ENCODE measurements at regions not wholly inside any gene's neighbourhood (a gene's known extent, or its start where the extent isn't known, plus 50 kb on each side); places are given as distances from the start of the nearest gene placed in this dataset.

DNA sequence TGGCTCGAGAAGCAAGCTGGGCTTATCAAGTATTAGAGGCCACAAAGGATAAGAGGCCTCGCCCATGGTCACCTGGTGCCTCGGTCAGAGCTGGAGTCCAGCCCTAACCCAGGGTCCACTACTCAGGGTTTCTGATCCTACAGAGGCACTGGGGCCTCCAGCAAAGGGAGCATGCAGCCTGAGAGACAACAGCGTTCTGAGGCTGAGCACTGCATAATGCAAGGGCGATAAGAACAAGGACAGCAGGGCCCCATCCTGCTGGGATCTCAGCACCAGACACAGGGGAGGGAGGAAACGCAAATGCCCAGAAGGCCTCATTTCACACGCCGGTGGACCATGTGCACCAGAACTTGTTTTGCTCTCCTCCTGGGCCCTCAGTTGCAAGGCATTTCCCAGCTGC, 63.0 kb downstream of the C5orf15 start:
- H3K27ac ChIP-seq, result no peak overlapping the region
- TF ChIP-seq, protein P1, sequence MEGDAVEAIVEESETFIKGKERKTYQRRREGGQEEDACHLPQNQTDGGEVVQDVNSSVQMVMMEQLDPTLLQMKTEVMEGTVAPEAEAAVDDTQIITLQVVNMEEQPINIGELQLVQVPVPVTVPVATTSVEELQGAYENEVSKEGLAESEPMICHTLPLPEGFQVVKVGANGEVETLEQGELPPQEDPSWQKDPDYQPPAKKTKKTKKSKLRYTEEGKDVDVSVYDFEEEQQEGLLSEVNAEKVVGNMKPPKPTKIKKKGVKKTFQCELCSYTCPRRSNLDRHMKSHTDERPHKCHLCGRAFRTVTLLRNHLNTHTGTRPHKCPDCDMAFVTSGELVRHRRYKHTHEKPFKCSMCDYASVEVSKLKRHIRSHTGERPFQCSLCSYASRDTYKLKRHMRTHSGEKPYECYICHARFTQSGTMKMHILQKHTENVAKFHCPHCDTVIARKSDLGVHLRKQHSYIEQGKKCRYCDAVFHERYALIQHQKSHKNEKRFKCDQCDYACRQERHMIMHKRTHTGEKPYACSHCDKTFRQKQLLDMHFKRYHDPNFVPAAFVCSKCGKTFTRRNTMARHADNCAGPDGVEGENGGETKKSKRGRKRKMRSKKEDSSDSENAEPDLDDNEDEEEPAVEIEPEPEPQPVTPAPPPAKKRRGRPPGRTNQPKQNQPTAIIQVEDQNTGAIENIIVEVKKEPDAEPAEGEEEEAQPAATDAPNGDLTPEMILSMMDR (IDR thresholded peaks at IDR 0.05), result no peak
- no peak for TF ChIP-seq ZFX (IDR thresholded peaks at IDR 0.05; ENCODE audit: borderline replicate concordance)

DNA sequence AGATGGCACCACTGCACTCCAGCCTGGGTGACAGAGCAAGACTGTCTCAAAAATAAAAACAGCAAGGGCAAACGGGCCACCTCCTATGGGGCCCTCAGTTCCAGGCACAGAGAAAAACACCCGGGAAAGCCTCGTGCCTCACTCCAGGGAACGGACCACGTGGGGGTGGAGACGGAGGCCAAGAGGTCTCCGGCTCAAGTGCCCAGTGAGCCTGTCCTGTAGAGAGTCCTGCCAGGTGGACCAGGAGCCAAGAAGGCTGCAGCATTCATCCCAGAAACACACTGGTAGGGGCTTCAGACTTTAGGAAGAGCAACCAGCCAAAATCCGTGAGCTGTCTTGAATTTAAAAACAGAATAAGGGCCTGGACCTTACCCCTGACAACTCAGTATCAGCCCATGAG, 63.8 kb downstream of the C5orf15 start:
- H3K27ac ChIP-seq, result no peak overlapping the region
- TF ChIP-seq, protein P1 (IDR thresholded peaks at IDR 0.05), result no peak
- TF ChIP-seq ZFX (IDR thresholded peaks at IDR 0.05; ENCODE audit: borderline replicate concordance), result no peak

DNA sequence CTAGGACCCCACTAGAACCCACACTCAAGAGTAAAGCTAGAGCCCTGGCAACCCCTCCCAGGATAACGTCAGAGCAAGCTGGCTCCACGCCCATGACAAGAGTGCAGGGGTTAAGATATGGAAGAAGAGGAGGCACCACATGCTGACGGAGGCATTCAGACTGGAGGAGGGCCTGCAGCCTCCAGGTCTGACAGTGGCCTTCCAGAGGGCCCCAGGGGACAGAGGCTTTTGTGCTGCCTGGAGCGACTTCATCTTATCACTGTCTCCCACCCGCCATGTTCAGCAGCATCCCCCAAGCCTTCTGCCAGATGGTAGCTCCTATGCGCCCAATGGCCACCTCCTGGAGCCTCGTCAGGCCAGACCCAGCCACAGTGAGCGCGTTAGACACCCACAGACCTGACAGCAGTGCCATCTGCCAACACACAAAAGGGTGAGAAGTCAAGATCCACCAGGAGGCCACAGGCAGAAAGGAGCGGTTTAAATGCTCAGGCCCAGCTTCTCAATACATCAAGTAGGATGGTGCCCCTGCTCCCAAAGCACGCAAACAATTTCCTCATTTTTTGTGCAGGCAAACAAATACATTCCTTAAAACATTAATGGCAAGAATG, 65.8 kb downstream of the C5orf15 start:
- TF ChIP-seq ZFX (IDR thresholded peaks at IDR 0.05; ENCODE audit: borderline replicate concordance), result no peak
- TF ChIP-seq, protein P1 (IDR thresholded peaks at IDR 0.05), result no peak

DNA sequence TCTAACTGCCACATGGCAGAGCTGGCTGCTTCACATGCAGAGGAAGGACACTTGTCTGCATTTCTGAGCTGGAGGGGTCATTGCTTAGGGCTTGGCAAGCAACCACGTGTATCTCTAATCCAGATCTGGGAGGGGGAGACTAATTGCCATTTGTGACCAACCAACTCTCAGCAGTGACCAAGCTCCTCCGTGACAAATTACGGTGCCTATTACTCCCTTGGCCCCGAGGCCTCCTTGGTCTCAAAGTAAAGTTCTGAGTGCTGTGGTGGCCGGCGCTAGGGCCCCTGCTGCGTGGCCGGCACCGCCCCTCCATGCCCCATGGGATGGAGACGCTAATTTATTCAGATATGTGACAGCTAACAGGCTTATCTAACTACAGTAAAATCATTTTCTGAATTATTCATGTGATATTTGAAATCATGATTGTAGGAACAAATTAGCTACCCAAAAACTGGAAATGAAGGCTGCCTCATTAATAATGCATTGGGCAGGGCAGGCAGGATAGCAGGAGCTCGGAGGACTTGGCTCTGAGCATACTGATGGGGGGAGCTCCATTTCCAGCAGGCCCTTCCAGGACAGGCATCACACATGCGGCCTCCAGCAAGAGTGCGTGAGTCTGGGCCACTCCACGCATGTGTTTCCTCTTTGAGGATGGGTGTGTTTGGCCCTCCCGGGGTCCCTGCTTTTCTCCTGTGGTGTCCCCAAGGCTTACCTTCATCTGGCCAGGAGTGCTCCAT, 67.7 kb downstream of the C5orf15 start:
- TF ChIP-seq, protein P1 (IDR thresholded peaks at IDR 0.05), result no peak
- no peak for TF ChIP-seq ZFX (IDR thresholded peaks at IDR 0.05; ENCODE audit: borderline replicate concordance)
- no peak overlapping the region for H3K27ac ChIP-seq

More for the DNA sequence above, 65.8 kb downstream of the C5orf15 start:
- H3K27ac ChIP-seq, result no peak overlapping the region

DNA sequence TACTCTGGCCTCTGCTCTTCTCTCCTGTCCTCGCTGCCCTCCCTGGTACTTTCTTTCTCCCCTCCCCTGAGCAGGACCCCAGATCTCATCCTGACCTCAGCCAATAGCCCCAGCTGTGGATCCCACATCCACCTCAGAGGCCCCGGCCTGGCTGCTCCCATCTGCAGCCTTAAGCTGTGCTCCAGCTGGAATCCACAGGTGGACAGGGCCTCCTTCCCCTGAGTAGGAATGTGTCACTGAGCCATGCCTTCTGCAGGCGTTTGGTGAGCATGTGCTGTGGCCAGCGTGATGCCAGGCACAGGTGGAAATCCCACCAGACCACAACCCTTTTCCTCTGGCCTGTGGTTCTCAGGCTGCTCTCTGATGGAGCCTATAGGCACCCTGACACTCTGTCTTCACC, 68.9 kb downstream of the C5orf15 start:
- no peak for TF ChIP-seq ZFX (IDR thresholded peaks at IDR 0.05; ENCODE audit: borderline replicate concordance)
- TF ChIP-seq, protein P1 (IDR thresholded peaks at IDR 0.05), result no peak
- H3K27ac ChIP-seq, result no peak overlapping the region

DNA sequence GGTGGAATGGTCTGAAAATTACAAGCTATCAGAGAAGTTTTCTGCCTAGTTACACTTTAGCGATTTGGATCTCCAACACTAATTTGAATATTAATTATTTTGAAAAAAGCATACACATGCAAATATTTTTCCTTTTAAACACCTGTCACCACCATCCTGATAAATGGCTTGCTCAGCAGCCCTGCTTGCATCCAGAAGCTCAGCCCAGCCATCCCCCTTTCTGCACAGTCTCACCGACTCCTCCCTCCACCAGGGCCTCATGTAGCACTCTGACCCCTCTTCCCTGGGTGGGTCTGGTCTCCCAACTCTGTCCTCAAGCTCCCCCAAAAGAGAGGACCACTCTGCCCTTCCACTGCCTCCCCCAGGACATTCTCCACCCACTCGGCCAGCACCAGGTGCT, 70.0 kb downstream of the C5orf15 start:
- TF ChIP-seq, protein P1 (IDR thresholded peaks at IDR 0.05), result no peak
- TF ChIP-seq ZFX (IDR thresholded peaks at IDR 0.05; ENCODE audit: borderline replicate concordance), result no peak
- no peak overlapping the region for H3K27ac ChIP-seq

DNA sequence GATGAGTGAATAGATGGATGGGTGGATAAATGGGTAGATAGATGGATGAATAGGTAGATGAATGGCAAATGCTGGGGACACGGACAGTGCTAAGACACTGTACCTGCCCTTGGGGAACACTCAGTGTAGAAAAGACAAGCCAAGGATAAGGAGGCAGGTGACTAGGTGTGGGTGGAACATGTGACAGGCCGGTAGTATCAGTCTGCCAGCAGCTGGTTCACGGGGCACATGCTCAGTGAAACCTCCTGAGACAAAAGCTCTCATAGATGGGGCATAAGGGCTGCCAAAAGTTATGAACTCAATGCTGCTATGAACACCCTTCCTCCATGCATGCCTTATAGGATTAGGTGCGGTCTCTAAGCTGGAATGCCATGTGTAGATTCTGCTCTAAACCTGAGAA, 71.0 kb downstream of the C5orf15 start:
- no peak overlapping the region for H3K27ac ChIP-seq
- TF ChIP-seq, protein P1 (IDR thresholded peaks at IDR 0.05), result no peak
- no peak for TF ChIP-seq ZFX (IDR thresholded peaks at IDR 0.05; ENCODE audit: borderline replicate concordance)
